NCI-H460 (cell line): ENCODE measurements at regions not wholly inside any gene's neighbourhood (a gene's known extent, or its start where the extent isn't known, plus 50 kb on each side); places are given as distances from the start of the nearest gene placed in this dataset.

ENCODE experiments used
- DNase-seq: peaks from one replicate; pipeline ENCODE4 v3.0.0-alpha.2; 2016; ENCODE audit warnings: low read depth; ENCODE audit errors: extremely low read depth

DNA sequence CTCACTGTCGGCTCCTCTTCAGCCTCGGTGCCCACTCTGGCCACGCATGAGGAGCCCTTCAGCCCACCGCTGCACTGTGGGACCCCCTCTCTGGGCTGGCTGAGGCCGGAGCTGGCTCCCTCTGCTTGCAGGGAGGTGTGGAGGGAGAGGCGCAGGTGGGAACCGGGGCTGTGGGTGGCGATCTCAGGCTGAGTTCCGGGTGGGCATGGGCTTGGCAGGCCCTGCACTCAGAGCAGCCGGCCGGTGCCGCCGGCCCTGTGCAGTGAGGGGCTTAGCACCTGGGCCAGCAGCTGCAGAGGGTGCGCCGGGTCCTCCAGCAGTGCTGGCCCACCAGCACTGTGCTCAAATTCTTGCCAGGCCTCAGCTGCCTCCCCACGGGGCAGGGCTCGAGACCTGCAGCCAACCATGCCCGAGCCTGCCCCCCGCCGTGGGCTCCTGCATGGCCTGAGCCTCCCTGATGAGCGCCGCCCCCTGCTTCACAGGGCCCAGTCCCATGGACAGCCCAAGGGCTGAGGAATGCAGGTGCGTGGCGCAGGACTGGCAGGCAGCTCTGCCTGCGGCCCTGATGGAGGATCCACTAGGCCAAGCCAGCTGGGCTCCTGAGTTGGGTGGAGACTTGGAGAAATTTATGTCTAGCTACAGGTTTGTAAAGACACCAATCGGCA is 899.1 kb downstream of the SI start:
- DNase-seq: no peak

DNA sequence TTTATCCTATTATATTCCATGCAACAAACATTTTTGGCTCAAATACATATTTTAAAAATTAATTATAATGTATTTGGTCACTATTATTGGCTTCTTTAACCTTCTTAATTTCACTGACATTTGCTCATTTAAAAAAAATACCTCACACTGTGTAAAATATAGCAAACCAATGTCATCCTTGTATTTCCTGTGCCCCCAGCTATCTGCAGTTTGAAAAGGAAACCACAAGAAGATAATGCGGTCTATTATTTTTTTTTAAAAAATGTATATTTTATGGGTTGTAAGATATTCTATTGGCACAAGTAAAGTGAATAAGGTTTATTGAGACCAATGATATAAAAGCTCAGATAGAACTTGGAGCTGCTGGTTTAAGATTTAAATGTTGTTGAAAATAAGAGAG is 904.2 kb downstream of the SI start:
- no peak for DNase-seq

DNA sequence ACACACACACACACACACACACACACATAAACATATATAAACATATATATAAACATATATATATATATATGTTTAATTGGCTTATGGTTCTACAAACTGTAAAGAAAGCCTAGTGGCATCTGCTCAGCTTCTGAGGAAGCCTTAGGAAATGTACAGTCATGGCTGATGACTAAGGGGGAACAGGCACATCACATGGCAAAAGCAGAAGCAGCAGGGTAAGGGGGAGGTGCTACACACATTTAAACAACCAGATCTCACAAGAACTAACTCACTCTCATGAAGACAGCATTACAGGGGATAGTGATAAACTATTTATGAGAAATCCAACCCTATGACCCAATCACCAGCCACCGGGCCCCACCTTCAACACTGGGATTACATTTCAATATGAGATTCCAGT is 922.9 kb downstream of the SI start:
- no peak for DNase-seq

DNA sequence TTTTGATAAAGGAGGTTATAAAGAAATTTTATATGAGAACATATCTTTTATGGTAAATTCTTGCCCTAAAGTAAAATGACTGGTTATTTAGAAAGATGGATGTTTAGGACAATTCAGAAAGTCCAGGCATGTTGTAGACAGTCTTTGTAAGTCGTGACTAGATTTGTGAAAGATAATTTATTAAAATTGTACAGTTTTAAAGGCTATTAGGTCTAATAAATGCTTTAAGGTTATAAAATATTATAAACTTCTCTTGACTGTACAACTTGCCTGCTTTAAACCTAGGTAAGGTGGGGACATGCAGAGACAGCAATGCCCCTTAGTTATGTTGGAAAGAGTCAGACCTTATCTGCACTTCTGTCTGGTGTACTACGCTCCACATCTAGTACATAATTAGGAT is 933.5 kb downstream of the SI start:
- DNase-seq: no peak

DNA sequence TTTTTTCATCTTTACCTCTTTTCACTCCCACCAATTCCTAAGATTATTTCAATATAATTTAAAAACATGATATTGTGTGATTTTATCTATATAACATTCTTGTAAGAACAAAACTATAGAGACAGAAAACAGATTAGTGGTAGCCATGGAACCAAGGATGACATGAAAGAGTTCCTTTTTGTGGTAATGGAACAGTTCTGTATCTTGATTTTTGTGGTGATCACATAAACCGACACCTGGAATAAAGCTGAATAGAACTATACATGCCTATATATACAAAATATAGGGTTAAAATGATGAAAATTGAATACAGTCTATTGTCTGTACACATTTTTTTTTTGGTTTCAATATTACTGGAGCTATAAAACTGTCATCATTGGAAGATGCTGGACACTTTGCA is 945.4 kb downstream of the SI start:
- DNase-seq: no peak

DNA sequence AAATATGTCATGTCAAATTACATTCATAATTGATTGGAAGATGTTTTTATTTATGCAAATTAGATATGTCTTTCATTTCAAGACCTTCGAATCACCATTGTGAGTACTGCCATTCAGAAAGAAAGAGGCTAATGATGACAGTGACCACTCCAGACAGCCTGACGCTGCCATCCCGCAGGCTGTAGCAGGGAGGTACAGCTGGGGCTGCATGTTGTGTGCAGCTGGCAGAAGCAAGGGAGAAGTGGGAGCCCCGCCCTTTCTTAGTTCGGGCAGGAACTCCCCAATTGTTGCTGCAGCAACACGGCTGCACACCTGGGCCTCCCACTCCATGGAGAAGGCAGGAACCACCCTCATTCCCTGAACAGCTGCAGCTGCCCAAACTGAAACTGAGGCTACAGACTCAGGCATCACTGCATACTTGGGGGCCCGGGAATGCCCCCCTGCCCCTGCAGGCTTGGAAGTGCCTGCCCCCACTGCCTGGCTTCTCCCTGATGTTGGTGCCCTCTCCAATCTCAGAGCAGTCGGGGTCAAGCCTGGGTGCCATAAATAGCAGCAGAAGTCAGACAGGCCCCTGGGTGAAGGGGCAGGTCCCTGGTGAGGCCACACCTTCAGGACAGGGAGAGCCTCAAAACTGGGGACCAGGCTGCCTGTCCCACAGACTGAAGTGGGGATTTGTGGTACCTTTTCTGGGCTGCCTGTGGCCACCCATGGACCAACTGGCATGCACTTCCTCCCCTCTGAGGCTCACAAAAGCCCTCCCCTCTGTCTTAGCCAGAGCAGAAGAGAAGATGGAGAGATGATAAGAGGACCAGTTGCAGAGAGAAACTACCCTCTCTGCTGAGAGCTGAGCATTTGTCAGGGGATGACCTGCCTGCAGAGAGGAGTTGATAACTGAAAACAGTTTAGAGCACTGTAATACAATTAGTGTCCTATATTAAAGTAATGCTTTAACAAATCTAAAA is 964.6 kb downstream of the SI start:
- DNase-seq: no peak

DNA sequence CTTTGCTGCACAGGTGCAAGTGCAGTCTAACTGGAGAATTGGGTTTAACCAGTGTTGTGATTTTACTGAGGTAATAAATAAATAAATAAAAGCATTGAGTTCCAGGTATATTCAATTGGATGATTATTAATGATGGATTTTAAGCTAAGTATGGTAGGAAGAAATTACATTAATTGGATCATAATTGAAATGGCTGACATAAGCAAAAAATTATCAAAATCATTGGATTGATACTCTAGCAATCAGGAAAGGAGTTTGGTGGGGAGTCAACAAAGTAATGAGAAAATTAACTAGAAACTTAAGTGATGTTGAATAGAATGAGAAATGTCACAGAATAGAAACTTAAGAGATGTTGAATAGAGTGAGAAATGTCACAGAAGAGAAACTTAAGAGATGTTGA is 981.9 kb downstream of the SI start:
- DNase-seq: no peak

DNA sequence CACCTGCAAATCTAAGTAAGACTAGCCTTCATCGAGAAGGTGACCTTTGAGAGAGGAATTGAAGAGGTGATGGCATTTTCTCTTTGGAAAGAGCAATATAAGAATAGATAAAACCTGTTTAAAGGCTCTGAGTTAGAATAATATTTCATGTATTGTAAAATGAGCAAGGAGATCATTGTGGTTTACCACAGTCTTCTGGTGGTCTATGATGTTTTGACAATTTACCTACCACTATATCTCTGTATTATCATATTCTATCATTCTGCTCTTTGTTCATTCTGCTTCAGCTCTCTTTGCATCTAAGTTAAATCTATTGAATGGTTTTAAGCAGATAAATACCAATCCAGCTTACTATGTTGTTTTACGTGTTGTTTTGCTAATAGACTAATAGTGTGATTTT is 982.3 kb downstream of the SI start:
- no peak for DNase-seq

DNA sequence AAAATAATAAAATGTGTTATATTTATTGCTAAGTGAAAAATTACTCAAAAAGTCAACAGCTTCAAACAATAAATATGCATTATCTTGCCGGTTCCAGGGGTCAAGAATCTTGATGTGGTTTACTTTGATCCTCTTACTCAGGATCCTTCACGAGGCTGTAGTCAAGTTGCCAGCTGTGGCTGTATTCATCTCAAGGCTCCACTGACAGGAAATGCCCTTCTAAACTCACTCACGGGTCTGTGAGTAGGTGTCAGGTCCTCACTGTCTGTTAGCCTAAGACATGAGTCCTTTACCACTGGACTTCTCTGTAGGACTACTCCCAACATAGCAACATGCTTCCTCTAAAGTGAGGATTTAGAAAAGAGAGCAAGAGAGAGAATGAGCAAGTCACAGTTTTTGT is 983.0 kb downstream of the SI start:
- DNase-seq: no peak

DNA sequence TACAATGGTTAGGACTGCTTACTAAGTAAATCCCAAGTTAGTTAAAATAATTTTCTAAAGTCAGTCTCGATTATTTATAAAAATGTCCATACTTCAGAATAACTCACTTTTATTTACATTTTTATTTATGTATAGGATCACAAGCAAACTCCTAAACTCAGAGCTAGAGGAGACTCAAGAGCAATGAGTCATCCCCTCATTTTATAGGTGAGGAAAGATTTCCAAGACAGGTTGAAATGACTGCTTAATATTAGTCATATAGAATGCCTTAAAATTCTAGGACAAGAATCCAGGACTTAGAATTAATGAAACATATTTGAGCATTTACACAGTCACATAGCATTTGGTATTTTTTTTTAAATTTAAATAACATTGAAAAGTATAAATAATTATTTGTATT is 983.8 kb downstream of the SI start:
- DNase-seq: no peak

DNA sequence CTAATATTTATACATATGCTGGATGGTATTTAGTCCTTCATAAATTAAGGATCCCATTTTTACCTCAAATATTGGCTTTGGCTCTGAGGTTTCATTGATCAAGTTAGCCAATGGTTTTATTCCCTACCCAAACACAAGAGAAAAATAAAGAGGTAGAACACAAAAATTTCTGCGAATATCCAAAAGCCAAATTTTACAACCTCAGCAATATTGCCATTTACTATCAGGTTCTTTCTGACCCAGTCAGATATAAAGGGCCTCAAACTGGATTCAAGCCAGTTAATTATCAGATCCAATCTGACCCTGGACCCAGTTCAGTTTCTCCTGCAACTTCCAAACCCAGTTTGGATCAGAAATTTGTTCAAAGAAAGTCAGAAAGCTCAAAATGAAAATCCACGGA is 998.1 kb downstream of the SI start:
- DNase-seq: no peak

DNA sequence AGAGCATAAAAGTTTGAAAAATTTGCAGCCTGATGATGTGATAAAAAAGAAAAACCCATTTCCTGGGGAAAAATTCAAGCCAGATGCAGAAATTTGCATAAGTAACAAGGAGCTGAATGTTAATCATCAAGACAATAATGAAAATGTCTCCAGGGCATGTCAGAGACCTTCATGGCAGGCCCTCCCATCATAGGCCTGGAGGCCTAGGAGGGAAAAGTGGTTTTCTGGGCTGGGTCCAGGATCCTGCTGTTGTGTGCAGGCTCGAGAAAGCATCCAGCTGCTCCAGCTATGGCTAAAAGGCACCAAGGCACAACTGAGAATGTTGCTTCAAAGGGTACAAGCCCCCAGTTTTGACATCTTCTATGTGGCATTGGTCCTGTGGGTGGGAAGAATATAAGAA is 1014.0 kb downstream of the SI start:
- no peak for DNase-seq

DNA sequence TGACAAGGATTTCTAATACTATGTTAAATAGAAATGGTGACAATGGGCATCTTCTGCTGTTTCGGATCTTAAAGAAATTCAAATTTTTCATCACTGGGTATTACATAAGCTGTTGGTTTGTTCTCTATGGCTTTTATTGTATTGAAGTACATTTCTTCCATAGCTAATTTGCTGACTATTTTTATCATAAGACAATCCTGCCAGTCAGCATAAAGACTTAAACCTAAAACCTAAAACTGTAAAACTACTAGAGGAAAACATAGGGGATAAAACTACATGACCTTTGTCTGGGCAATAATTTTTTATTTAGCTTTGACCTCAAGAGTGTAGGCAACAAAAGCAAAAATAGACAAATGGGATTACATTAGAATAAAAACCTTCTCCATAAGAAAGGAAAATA is 1017.4 kb downstream of the SI start:
- no peak for DNase-seq

DNA sequence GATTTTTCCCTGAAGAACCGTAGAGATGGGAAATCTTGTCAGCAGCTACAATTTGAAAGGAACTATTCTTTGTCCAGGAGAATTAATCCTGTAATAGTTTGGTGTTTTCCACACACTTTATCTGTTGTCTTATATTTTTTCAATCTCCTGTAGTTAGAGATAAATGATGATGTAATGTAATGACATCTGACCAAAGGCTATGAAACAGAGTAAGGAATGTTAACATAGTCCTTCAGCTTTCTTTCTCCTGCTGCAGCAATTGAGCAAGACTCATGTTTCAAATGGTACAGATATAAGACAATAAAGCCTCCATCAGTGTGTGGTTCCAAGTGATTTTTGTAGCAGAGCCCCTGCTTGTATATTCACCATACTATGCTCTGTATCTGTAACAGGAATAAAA is 1028.4 kb downstream of the SI start:
- no peak for DNase-seq

DNA sequence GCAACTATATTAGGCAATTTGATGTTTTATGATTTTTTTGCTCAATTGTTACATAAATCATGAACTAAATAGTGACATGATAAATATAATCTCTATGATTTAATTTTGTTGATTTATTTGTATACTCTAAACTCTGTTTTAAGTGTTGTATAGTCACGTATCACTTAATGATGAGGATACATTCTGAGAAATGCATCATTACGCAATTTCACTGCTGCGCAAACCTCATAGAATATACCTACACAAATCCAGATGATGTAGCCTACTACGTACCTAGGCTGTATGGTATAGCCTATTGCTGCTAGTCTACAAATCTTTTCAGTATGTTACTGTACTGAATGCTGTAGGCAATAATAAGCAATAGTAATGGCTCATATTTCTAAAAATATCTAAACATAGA is 1029.8 kb downstream of the SI start:
- no peak for DNase-seq

DNA sequence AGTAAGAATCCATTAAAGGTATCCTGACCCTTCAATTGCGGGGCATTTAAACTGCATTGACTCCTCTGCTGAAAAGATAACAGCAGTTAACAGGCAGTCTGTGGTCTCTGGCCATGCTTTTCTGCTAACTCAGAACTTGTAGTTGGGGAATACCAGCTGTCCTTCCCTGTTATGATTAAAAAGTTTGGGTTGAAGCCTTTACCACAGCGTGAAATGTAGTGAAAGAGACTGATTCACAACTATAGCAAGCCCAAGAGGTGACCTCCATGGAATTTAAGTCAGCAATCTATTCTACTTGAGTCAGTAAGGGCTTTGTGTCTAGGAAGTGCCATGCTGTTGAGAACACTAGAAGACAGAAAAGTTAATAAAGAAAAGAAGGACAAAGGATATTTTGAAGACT is 1037.3 kb downstream of the SI start:
- DNase-seq: no peak

DNA sequence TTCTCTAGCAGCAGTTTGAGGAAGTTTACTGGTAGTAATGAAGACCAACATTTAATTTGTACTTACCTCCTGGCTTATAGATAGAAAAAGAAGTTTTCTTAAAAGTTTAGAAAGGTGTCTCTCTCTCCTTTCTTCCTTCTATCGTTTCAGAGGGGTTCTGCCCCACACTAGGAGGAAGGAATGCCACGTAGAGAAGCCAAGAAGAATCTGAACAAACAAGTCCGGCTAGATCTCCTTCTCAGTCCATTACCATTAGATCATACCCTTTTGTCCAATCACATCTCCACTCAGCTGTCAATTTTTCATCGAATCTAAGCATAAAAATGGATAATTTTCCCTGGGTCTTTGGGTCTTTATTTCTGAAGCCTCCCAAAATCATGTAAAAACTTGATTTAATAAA is 1048.1 kb downstream of the SI start:
- no peak for DNase-seq

DNA sequence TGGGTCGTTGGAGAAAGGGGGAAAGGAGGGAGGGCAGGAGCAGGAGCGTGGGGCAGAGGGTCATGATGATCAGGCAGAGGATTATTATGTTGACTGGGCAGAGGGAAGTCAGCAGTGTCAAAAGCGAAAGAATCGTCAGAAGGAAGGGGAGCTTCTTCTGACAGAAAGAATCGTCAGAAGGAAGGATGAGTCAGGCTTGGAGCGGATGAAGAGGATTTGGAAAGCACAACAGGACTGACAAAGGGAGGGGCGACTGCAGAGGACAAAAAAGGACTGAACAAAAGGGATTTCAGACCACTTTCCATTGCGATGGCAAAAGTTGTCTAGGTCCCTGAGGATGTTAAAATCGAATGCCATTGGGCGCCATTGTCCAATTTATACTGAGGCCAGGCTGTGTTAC is 1053.5 kb downstream of the SI start:
- DNase-seq: no peak

DNA sequence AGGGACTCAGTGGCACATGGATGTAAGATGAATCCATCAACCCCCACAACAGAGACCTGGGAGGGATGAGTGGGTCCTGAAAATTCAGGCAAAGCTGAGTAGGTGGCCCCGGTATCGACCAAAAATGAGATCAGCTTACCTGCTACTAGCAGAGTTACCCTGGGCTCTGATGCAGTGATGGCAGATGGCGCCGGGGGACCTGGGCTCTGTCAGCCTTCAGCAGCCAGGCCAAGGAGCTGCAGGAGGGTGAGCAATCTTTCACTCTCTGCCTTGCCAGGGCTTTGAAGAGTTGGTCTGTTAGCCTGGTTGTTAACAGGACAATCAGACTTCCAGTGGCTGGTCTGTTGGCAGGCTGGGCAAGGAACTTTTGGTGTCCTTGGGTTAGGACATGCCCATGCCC is 1054.8 kb downstream of the SI start:
- no peak for DNase-seq

DNA sequence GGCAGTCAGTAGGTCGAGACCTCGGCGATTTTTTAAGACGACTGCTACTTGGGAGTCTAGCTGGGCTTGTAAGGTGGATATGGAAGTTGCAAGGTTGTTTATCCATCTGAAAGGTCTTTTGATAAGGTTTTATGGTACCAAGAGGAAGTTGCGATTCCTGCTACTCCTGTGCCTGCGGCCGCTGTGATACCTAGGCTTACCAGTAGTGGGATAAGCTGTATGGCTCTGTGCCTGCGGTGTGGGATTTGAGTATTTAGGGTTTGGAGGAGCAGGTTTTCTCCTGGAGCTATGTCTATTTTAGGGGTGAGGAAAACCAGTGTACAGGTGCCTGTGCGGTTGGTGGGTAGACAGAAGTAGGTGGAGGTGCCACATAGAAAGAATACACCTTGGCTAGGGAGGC is 1059.8 kb downstream of the SI start:
- DNase-seq: no peak

DNA sequence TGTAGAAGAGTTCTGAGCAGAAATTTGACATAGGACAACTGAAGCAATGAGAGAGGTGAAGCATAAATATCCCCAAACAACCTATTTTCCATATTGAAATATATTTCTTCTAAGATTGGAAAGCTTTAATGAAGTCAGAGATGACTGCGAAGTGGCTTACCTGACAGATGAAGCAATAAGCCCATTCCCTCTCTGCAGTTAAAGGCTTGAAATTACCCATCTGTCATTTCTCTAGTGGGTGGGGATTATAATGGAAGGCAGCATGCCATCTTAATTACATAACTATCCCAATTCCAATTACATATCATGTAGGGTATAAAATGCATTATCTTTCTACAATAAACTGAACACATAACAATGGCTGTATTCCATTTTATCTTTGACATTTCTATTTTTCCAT is 1070.5 kb downstream of the SI start:
- DNase-seq: no peak

DNA sequence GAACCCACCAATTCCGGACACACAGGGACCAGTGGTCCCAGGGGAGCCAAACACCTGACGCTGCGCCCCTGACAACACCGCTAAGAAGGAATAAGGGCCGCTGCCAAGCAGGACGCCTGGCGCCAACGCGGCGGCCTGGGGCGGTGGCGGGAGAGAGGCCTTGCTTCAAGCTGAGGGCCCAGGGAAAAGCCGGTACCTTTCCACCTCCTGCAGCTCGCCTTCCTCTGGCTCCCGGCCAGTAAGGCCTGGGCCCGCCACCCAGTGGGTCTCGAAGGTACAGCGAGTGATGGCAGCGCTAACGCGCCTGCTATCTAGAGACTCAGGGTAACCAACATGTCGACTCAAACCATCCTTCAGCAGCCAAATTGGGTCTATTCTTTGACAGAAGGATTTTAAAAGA is 1074.1 kb downstream of the SI start:
- no peak for DNase-seq
